ENCODE measurements at regions not wholly inside any gene's neighbourhood (a gene's known extent, or its start where the extent isn't known, plus 50 kb on each side); places are given as distances from the start of the nearest gene placed in this dataset.
"Not testable (repeated sequence)": the region's sequence is repeated elsewhere in the genome, so short reads cannot be mapped to it uniquely, and the experiment has no call there.

DNA sequence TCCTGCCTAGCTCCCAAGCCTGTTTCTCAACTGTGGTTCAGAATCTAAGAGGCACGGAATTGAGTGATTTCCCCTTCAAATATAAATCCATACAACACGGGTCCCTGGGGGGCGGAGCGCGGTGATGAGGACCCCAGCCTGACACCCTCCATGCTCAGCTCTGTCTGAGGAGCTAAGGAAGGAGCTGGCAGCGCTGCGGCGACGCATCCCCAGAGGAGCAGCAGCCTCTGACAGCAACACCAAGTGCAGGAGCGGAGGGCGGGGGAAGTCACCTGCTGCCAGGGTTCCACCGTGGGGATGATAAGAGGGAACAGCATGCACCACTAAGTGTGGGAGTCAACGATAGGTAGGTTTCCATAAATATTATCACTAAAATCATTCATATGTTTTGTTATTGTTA, 72.6 kb upstream of the VWC2 start:
- no peak for DNase-seq

GRCh38 chr7:49702099-49702498, 71.3 kb upstream of the VWC2 start:
- DNase-seq, result no peak

DNA sequence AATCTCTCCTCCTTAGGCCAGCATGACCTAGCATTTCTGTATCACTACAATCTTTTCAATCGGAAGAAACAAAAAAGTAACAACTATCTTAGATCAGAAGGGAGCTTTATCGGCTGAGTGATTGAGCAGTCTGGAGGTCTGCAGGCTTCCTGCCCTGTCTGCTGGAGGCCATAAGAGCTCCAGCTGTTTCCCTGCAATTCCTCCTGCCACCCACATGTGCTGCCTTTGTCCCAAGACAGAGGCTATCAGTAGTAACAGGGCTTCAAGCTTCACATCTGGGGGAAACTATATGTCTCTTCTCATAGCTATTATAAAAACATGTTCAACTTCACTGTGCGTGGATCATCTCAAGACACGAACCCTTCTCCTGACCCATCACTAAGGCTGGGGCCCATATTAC, 70.1 kb upstream of the VWC2 start:
- no peak for DNase-seq

- DNase-seq, result no peak
Observed at GRCh38 chr7:49703881-49704280, 69.6 kb upstream of the VWC2 start.

DNA sequence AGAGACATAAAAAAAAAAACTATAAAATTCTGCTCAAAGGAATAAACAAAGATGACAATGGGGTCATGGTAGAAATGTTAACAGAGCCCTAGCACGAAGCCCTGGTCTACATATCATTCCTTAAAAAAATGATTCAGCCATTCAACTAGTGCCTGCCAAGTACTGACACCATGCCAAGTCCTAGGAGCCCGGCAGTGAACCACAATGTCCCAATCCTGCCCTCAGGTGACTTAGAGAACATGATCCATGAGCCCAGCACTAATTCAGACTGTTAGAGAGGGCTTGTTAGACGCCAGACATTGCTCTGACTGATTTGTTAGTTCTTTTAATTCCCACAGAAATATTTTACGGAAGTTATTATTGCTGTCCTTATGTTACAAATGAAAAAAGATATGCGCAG, 67.3 kb upstream of the VWC2 start:
- no peak for DNase-seq

DNA sequence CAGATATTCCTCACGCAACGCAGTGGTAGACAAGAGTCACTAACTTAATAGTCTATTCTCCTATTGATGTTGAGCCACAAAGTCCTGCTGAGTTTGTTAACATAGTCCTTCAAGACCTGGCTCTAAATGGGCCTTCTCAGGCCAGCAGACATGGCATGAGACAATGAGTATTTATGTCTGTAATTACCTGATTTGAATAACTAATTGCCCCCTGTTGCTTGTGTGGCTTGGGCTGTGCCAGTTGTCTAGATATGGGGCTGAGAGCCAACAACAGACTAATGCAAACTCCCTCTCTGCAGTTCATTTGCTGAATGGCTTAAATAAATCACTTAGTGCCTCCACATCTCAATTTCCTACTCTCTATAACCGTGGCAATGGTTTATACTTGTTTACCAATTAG, 65.5 kb upstream of the VWC2 start:
- DNase-seq, result no peak

DNA sequence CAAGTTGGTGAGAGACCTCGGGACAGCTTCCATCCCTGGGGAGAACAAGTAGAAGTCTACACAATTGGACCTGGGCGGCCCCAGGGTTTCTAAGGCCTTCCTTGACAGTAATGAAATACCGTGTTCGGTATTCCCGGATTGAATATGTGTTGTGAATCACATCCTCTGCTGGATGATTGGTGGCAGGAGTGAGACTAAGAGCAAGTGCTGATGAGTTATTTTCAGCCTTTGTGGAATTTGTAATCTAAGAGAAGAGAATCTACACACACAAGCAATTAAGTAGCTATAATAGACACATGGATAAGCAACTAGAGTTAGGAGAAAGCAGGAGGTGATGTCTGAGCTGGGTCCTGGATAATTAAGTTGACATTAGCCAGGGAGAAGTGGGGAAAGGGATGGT, 64.8 kb upstream of the VWC2 start:
- DNase-seq, result no peak

DNA sequence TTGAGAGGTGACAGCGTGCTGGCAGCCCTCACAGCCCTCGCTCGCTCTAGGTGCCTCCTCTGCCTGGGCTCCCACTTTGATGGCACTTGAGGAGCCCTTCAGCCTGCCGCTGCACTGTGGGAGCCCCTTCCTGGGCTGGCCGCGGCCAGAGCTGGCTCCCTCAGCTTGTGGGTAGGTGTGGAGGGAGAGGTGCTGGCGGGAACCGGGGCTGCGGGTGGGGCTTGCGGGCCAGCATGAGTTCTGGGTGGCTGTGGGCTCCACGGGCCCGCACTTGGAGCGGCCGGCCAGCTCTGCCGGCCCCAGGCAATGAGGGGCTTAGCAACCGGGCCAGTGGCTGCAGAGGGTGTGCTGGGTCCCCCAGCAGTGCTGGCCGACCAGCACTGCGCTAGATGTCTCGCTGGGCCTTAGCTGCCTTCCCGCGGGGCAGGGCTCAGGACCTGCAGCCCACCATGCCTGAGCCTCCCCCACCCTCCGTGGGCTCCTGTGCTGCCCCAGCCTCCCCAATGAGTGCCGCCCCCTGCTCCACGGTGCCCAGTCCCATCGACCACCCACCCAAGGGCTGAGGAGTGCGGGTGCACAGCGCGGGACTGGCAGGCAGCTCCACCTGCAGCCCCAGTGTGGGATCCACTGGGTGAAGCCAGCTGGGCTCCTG, 62.2 kb upstream of the VWC2 start:
- DNase-seq, result not testable (repeated sequence)

DNA sequence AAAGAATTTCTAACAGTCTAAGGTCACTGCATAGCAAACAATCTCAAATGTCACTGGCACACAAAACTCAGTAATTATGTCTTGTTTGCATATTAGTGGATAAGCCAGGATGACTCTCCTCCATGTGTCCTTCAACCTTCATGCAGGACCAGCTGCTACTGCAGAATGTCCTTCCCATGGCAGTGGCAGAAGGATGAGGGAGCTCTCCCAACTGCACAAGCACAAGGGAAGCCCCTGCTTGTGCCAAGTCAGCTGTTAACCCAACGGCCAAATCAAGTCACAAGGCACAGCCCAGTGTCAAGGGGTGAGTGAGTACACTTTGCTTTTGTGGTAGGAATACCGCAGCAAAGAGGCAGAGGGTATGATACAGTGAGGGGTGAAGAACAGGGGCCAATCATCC, 59.3 kb upstream of the VWC2 start:
- DNase-seq, result no peak

DNA sequence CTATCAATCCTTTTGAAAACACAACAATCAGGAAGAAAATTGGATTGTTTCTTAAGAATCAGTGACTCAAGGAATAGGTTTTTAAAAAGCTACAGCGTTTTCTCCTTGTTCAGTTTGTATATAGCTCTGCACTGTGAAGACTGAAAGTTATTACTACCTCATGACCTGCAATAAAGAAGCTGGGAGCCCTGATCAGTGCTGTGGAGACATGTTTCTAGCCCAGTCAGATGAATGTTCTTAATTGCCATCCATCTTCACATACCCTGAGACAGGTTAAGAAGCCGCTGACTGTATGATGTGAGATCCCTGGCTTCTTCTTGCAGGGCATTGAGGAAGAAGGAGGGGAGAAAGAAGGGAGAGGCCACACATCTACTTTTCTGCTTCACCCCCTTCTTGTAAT, 58.0 kb upstream of the VWC2 start:
- no peak for DNase-seq

- DNase-seq, result no peak
Observed at GRCh38 chr7:49717547-49717946, 55.9 kb upstream of the VWC2 start.

- DNase-seq, result no peak
Observed at GRCh38 chr7:49718760-49719159, 54.7 kb upstream of the VWC2 start.

GRCh38 chr7:49721441-49721840, 52.0 kb upstream of the VWC2 start:
- no peak for DNase-seq

Measured in stimulated activated CD4-positive, alpha-beta T cell treated with anti-CD3 and anti-CD28 coated beads, Interleukin-15, amount 100 ng/mL, for 24 hours (primary cell).